Prostate gland (tissue), 2 donors: ENCODE measurements at regions not wholly inside any gene's neighbourhood (a gene's known extent, or its start where the extent isn't known, plus 50 kb on each side); places are given as distances from the start of the nearest gene placed in this dataset.

Source experiments
- DNase-seq: peaks from one replicate; pipeline ENCODE4 v3.0.0-alpha.2; 2019; ENCODE audit warnings: low spot score
- H3K27ac ChIP-seq, 2 donors: fragments of 200-600 bp; sonication (generic); 2 replicates each; pipeline ENCODE4 v1.5.1; 2017 to 2019
- H3K27me3 ChIP-seq: fragments of 200-600 bp; sonication (generic); replicated peaks from 2 replicates; pipeline ENCODE4 v1.5.1; 2019; ENCODE audit not compliant: insufficient read depth
- H3K36me3 ChIP-seq, 2 donors: fragments of 200-600 bp; sonication (generic); 1 replicate in 1 of 2; 2 replicates in 1 of 2; pipeline versions ENCODE4 v1.5.1 to v1.8.1; 2017 to 2019
- H3K4me1 ChIP-seq: fragments of 200-600 bp; sonication (generic); replicated peaks from 2 replicates; pipeline ENCODE4 v1.5.1; 2019
- H3K4me3 ChIP-seq, 2 donors: fragments of 200-600 bp; sonication (generic); 2 replicates each; pipeline ENCODE4 v1.5.1; 2017 to 2019
- H3K9me3 ChIP-seq: fragments of 200-600 bp; sonication (generic); 2 replicates; pipeline ENCODE4 v1.5.1; 2017
- POLR2A ChIP-seq: fragments of 450-650 bp; IDR thresholded peaks from one replicate; pipeline ENCODE4 v1.6.1; 2016; ENCODE audit warnings: antibody characterized with exemption, mild to moderate bottlenecking
- POLR2AphosphoS5 ChIP-seq: sonication (generic); formaldehyde crosslinking; IDR thresholded peaks from one replicate; pipeline ENCODE4 v1.6.1; 2017; ENCODE audit warnings: antibody characterized with exemption
- WGBS: methylation state at CpG from one replicate; pipeline ENCODE4 v1.1.5; 2018; 5-methylcytosine and 5-hydroxymethylcytosine counted together
- intact Hi-C: fragments of 100-400 bp; cut with DNase I; formaldehyde crosslinking; loops from one replicate; pipeline ENCODE4 v1.14.2; 2022
- TF ChIP-seq, protein P1 (sequence below), 4 experiments: fragments of 200-600 bp in 2 of 4; fragments of 450-650 bp in 2 of 4; sonication (generic) in 2 of 4; IDR thresholded peaks; 1 replicate in 3 of 4; 2 replicates in 1 of 4; pipeline ENCODE4 v1.5.1; 2016 to 2019; ENCODE audit warnings: antibody characterized with exemption in 4 of 4, mild to moderate bottlenecking in 2 of 4, moderate library complexity in 2 of 4

DNA sequence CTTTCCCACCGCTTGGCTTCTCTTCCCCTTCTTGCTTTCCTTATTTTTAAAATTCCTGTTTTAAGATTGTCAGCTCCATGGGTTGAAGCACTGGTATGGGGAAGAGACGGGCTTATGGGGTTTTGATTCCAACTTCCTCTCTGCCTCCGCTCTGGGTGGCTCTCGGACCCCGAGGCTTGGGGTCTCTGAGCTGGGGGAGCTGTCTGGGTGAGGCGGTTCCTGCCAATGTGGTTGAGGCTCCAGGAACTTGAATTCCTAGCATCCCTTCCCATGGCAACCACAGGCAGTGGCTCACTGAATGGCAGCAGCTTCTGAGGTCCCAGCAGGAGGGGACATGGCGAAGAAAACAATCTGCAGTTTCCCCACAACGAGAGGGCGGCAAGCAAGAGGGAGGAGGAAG lies 83.1 kb upstream of the C1orf174 start:
- Histone ChIP-seq H3K36me3 (no peaks in the 10 kb centered on the region), H3K4me3 (no peak overlapping the region), H3K9me3 (no peaks in the 10 kb centered on the region), H3K4me1 (no peaks in the 10 kb centered on the region), H3K27me3 (peaks cover 4% of the 10 kb centered on the region), H3K27ac (no peak overlapping the region)
- WGBS: 80% methylated on average over 9 of the region's 9 CpGs
- TF ChIP-seq, protein P1, sequence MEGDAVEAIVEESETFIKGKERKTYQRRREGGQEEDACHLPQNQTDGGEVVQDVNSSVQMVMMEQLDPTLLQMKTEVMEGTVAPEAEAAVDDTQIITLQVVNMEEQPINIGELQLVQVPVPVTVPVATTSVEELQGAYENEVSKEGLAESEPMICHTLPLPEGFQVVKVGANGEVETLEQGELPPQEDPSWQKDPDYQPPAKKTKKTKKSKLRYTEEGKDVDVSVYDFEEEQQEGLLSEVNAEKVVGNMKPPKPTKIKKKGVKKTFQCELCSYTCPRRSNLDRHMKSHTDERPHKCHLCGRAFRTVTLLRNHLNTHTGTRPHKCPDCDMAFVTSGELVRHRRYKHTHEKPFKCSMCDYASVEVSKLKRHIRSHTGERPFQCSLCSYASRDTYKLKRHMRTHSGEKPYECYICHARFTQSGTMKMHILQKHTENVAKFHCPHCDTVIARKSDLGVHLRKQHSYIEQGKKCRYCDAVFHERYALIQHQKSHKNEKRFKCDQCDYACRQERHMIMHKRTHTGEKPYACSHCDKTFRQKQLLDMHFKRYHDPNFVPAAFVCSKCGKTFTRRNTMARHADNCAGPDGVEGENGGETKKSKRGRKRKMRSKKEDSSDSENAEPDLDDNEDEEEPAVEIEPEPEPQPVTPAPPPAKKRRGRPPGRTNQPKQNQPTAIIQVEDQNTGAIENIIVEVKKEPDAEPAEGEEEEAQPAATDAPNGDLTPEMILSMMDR (IDR thresholded peaks at IDR 0.05): no peak
- TF ChIP-seq POLR2A (no peak), POLR2AphosphoS5 (no peak)
- intact Hi-C loops: no loop called here
- no peak for DNase-seq

DNA sequence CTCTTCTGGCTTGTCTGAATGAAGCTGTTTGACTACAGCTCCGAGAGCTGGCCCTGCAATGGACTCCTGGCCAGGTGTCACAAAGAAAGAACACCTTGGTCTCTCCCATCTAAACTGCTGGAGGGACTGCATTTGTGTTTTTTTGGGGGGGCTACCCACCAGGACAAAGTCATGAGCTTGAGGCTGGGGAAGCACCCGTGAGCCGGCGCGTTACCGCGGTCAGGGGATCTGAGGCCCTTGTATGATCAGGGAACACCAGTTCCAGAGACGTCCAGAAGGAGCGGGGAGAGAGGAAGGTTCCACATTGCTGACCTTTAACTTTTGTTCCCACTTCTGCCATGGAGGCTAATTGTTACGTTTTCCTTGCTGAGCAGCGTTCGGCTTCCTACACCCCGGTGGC lies 84.5 kb upstream of the C1orf174 start:
- Histone ChIP-seq H3K9me3 (no peaks in the 10 kb centered on the region), H3K27me3 (peaks cover 4% of the 10 kb centered on the region), H3K27ac (no peak overlapping the region), H3K4me3 (no peak overlapping the region), H3K4me1 (no peaks in the 10 kb centered on the region), H3K36me3 (no peaks in the 10 kb centered on the region)
- 86% methylated on average over 13 of the region's 13 CpGs for WGBS
- TF ChIP-seq POLR2AphosphoS5 (no peak), POLR2A (no peak)
- TF ChIP-seq, protein P1 (IDR thresholded peaks at IDR 0.05): no peak
- intact Hi-C loops: no loop called here
- no peak for DNase-seq

DNA sequence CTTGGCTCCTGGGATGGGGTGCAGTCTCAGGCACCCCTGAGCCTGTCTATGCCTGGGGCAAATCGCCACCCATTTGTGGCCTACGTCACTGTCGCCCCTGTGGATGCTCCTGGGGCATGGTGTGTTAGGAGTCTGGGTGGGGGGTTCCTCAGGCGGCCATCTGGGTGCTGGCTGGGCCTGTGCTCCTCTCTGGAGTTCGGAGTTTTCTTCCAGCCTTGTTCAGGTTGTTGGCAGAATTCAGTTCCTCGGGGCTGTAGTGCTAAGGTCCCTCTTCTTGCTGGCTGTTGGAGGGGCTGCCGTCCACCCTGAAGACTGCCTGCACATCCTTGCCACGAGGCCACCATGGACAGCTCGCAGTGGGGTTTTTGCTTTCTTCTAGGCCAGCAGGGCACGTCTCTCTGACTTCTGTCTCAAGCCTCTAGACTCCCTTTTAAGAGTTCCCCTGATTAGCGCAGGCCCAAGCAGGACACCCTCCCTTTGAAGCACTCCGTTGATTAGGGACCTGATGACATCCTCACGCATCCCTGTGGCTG lies 86.7 kb upstream of the C1orf174 start:
- intact Hi-C loops: no loop called here
- TF ChIP-seq POLR2A (no peak), POLR2AphosphoS5 (no peak)
- TF ChIP-seq, protein P1 (IDR thresholded peaks at IDR 0.05): no peak
- 76% methylated on average over 13 of the region's 13 CpGs for WGBS
- no peak for DNase-seq
- Histone ChIP-seq H3K27me3 (peaks cover 4% of the 10 kb centered on the region), H3K9me3 (no peaks in the 10 kb centered on the region), H3K27ac (no peak overlapping the region), H3K4me1 (no peaks in the 10 kb centered on the region), H3K36me3 (no peaks in the 10 kb centered on the region), H3K4me3 (no peak overlapping the region)

DNA sequence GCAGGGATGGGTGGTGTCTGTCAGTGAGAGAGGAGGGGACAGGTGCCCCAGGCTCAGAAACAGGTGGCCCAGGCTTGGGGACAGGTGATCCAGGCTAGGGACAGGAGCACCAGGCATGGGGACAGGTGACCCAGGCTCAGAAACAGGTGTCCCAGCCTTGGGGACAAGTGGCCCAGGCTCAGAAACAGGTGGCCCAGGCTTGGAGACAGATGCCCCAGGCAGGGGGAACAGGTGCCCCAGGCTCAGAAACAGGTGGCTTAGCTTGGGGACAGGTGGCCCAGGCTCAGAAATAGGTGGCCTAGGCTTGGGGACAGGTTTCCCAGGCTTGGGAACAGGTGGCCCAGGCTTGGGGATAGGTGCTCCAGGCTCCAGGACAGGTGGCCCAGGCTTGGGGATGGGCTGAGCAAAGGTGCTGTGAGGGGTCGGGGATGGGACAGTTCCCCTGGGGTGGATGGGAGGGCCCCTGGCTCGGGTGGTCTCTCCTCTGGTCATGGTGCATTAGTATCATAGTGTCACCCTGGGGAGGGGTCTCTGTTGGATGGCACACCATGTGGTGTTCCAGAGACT lies 87.7 kb upstream of the C1orf174 start:
- Histone ChIP-seq H3K27me3 (peaks cover 9% of the 10 kb centered on the region), H3K4me3 (no peak overlapping the region), H3K36me3 (no peaks in the 10 kb centered on the region), H3K4me1 (no peaks in the 10 kb centered on the region), H3K27ac (no peak overlapping the region), H3K9me3 (no peaks in the 10 kb centered on the region)
- DNase-seq: no peak
- intact Hi-C loops: no loop called here
- 70% methylated on average over 2 of the region's 2 CpGs for WGBS
- TF ChIP-seq, protein P1 (IDR thresholded peaks at IDR 0.05): no peak
- TF ChIP-seq POLR2AphosphoS5 (no peak), POLR2A (no peak)

DNA sequence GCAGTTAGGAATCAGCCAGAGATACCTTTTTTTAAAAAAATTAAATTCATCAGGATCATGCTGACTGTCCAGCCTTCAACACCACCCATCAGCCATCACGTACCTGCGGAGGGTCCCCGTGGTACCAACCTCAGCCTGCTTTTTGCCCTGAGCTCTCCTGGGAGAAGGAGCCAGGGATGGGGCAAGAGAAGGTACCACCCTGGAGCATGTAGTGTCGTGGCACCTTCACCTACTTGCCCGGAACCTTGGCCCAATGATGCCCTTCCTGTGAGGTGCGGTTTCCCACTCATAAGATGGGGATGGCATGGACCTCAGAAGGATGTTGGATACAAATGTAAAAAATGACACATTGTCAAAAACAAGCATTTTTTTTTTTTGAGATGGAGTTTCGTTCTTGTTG lies 88.4 kb upstream of the C1orf174 start:
- Histone ChIP-seq H3K27me3 (peaks cover 6% of the 10 kb centered on the region), H3K4me1 (no peaks in the 10 kb centered on the region), H3K36me3 (no peaks in the 10 kb centered on the region), H3K27ac (no peak overlapping the region), H3K9me3 (no peaks in the 10 kb centered on the region), H3K4me3 (no peak overlapping the region)
- DNase-seq: no peak
- TF ChIP-seq POLR2AphosphoS5 (no peak), POLR2A (no peak)
- TF ChIP-seq, protein P1 (IDR thresholded peaks at IDR 0.05): no peak
- WGBS: 85% methylated on average over 7 of the region's 7 CpGs
- intact Hi-C loops: no loop called here
